PC-3 (cell line): ENCODE measurements at regions not wholly inside any gene's neighbourhood (a gene's known extent, or its start where the extent isn't known, plus 50 kb on each side); places are given as distances from the start of the nearest gene placed in this dataset.

Source experiments
- ATAC-seq: fragments of 200-7000 bp; cut with Tn5 transposase; 2 replicates; pipeline ENCODE4 v1.9.1; 2020; ENCODE audit warnings: mild to moderate bottlenecking, moderate library complexity
- BruUV-seq: library from RNA; stranded (reverse); fragments of 400-500 nt; replicated peaks from 2 replicates; lab custom pipeline; 2021; lab: Mats Ljungman, UMichigan
- CTCF ChIA-PET: fragments of 300-600 bp; sonication (Branson Sonifier 250); formaldehyde crosslinking; loops from one replicate; lab custom pipeline; 2022; ENCODE audit warnings: antibody characterized with exemption; lab: Charles Lee
- POLR2A ChIA-PET: fragments of 300-600 bp; sonication (Branson Sonifier 250); formaldehyde crosslinking; loops from one replicate; lab custom pipeline; 2022; ENCODE audit warnings: antibody characterized with exemption; ENCODE audit not compliant: unreplicated experiment; lab: Charles Lee
- DNase-seq: peaks from one replicate; pipeline ENCODE4 v3.0.0-alpha.2; 2015
- H2AFZ ChIP-seq: fragments of 300-600 bp; sonication (generic); 2 replicates; pipeline ENCODE4 v1.6.0; 2016; ENCODE audit warnings: antibody characterized with exemption, low read length
- H3F3A ChIP-seq: fragments of 300-600 bp; sonication (generic); one replicate; pipeline ENCODE4 v1.6.0; 2017; ENCODE audit warnings: antibody characterized with exemption, low read length, control low read depth, mild to moderate bottlenecking; ENCODE audit not compliant: unreplicated experiment
- H3K27ac ChIP-seq: fragments of 300-600 bp; sonication (generic); 2 replicates; pipeline ENCODE4 v1.5.1; 2016; ENCODE audit warnings: mild to moderate bottlenecking, low read length
- H3K27me3 ChIP-seq: fragments of 300-600 bp; sonication (generic); 2 replicates; pipeline ENCODE4 v1.6.1; 2016; ENCODE audit warnings: low read length, mixed read lengths
- H3K36me3 ChIP-seq: fragments of 300-600 bp; sonication (generic); 2 replicates; pipeline ENCODE4 v1.6.1; 2016; ENCODE audit warnings: low read depth, mixed run types, low read length, mixed read lengths
- H3K4me1 ChIP-seq: fragments of 300-600 bp; sonication (generic); 2 replicates; pipeline ENCODE4 v1.5.1; 2016; ENCODE audit warnings: low read length; ENCODE audit not compliant: insufficient read depth
- H3K4me2 ChIP-seq: fragments of 300-600 bp; sonication (generic); 2 replicates; pipeline ENCODE4 v1.6.0; 2016; ENCODE audit warnings: low read length
- H3K4me3 ChIP-seq: fragments of 300-600 bp; sonication (generic); 2 replicates; pipeline ENCODE4 v1.5.1; 2016; ENCODE audit warnings: mild to moderate bottlenecking, low read length, mixed read lengths
- H3K79me2 ChIP-seq: fragments of 300-600 bp; sonication (generic); 2 replicates; pipeline ENCODE4 v1.6.1; 2017; ENCODE audit warnings: low read length, mixed read lengths
- H3K9ac ChIP-seq: fragments of 300-600 bp; sonication (generic); 2 replicates; pipeline ENCODE4 v1.6.0; 2016; ENCODE audit warnings: mild to moderate bottlenecking, low read length
- H3K9me2 ChIP-seq: fragments of 300-600 bp; sonication (generic); replicated peaks from 2 replicates; pipeline ENCODE4 v1.6.1; 2016; ENCODE audit warnings: mixed run types, low read length, mixed read lengths
- H3K9me3 ChIP-seq: fragments of 300-600 bp; sonication (generic); 2 replicates; pipeline ENCODE4 v1.6.1; 2016; ENCODE audit warnings: low read length, mixed read lengths
- H4K20me1 ChIP-seq: fragments of 300-600 bp; sonication (generic); 2 replicates; pipeline ENCODE4 v1.6.1; 2016; ENCODE audit warnings: low read length, mixed read lengths
- EZH2 ChIP-seq: fragments of 300-600 bp; sonication (generic); IDR thresholded peaks from one replicate; pipeline ENCODE4 v1.6.1; 2017; ENCODE audit warnings: antibody characterized with exemption, mild to moderate bottlenecking, low read length; ENCODE audit not compliant: unreplicated experiment
- EZH2phosphoT487 ChIP-seq: fragments of 300-600 bp; sonication (generic); IDR thresholded peaks from 2 replicates; pipeline ENCODE4 v1.6.1; 2018; ENCODE audit warnings: mild to moderate bottlenecking, antibody characterized with exemption, low read length, borderline replicate concordance
- intact Hi-C: fragments of 100-400 bp; cut with micrococcal nuclease; formaldehyde crosslinking; loops from 2 replicates; pipeline ENCODE4 v1.9.0; 2023
- TF ChIP-seq, protein P1 (sequence below): fragments of 300-600 bp; sonication (generic); conservative IDR thresholded peaks from 2 replicates; pipeline ENCODE4 v1.5.1; 2017; ENCODE audit warnings: antibody characterized with exemption, low read depth, mild to moderate bottlenecking, low read length

DNA sequence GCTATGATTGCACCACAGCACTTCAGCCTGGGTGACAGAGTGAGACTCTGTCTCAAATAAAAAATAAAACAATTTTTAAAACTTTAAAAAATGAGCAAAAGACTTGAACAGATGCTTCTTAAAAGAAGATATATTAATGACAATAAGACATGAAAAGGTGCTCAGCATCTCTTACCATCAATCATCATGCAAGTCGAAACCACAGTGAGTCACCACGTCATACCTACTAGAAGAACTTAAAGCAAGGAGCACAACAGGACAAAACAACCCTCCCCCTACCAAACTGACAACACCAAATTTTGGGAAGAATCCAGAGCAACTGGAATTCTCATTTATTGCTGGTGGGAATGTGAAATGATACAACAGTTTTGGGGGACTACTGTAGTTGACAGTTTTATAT, 251.6 kb downstream of the BCL2 start:
- no peak overlapping the region for H3K4me3 ChIP-seq
- intact Hi-C loops = no loop called here
- no peaks in the 10 kb centered on the region for H3K36me3 ChIP-seq
- no TSS peak for BruUV-seq
- no peaks in the 10 kb centered on the region for H3K9me2 ChIP-seq
- no peak; the same call in 1 of the 2 replicates for ATAC-seq
- ChIA-PET CTCF (no interaction called here), POLR2A (no interaction called here)
- no peak overlapping the region for H3K4me2 ChIP-seq
- DNase-seq = peak; percentile 54
- no peaks in the 10 kb centered on the region for H3K79me2 ChIP-seq
- H2AFZ ChIP-seq = no peak overlapping the region
- H3K27me3 ChIP-seq = no peaks in the 10 kb centered on the region
- H3K27ac ChIP-seq = no peak overlapping the region
- H3K9ac ChIP-seq = no peak overlapping the region
- H3K4me1 ChIP-seq = peaks cover 8% of the 10 kb centered on the region
- TF ChIP-seq EZH2 = no peak
- TF ChIP-seq, protein P1, sequence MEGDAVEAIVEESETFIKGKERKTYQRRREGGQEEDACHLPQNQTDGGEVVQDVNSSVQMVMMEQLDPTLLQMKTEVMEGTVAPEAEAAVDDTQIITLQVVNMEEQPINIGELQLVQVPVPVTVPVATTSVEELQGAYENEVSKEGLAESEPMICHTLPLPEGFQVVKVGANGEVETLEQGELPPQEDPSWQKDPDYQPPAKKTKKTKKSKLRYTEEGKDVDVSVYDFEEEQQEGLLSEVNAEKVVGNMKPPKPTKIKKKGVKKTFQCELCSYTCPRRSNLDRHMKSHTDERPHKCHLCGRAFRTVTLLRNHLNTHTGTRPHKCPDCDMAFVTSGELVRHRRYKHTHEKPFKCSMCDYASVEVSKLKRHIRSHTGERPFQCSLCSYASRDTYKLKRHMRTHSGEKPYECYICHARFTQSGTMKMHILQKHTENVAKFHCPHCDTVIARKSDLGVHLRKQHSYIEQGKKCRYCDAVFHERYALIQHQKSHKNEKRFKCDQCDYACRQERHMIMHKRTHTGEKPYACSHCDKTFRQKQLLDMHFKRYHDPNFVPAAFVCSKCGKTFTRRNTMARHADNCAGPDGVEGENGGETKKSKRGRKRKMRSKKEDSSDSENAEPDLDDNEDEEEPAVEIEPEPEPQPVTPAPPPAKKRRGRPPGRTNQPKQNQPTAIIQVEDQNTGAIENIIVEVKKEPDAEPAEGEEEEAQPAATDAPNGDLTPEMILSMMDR = no peak
- TF ChIP-seq EZH2phosphoT487 = no peak
- H4K20me1 ChIP-seq = no peaks in the 10 kb centered on the region
- no peaks in the 10 kb centered on the region for H3F3A ChIP-seq
- no peaks in the 10 kb centered on the region for H3K9me3 ChIP-seq

GRCh38 chr18:63065172-63065571, 254.4 kb downstream of the BCL2 start:
- DNase-seq (no peak), ATAC-seq (no peak)
- no peaks in the 10 kb centered on the region for H3K27me3 ChIP-seq
- intact Hi-C loops = no loop called here
- H3K4me2 ChIP-seq = no peak overlapping the region
- TF ChIP-seq EZH2 = no peak
- TF ChIP-seq EZH2phosphoT487 = no peak
- TF ChIP-seq, protein P1 = no peak
- no peak overlapping the region for H3K4me3 ChIP-seq
- no peak overlapping the region for H3K27ac ChIP-seq
- H4K20me1 ChIP-seq = no peaks in the 10 kb centered on the region
- H3K36me3 ChIP-seq = no peaks in the 10 kb centered on the region
- CTCF ChIA-PET = no interaction called here
- peak overlapping the region; percentile 38; the same call in 1 of the 2 replicates for H2AFZ ChIP-seq
- no peaks in the 10 kb centered on the region for H3K9me3 ChIP-seq
- H3K4me1 ChIP-seq = no peaks in the 10 kb centered on the region
- H3F3A ChIP-seq = no peaks in the 10 kb centered on the region
- H3K79me2 ChIP-seq = no peaks in the 10 kb centered on the region
- H3K9me2 ChIP-seq = no peaks in the 10 kb centered on the region
- POLR2A ChIA-PET = no interaction called here
- no peak overlapping the region for H3K9ac ChIP-seq
- BruUV-seq = no TSS peak

DNA sequence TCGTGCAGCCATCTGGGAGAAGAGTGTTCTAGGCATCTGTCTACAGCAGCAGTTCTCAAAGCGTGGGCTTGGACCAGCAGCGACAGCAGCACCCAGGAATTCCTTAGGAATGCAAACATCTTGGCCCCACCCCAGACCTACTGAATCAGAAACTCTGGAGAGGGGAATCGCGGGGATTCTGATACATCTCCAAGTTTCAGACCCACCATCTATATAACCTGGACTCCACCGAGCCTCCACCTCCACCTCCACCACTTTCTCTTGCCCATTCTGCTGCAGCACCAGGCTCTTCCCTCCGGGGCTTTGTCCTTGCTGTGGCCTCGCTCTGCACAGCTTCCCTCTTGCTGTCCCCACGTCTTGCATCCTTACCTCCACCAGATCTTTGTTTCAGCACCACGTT, 256.4 kb downstream of the BCL2 start:
- H3K9ac ChIP-seq = no peak overlapping the region
- peak; percentile 39 for DNase-seq
- no peaks in the 10 kb centered on the region for H3K36me3 ChIP-seq
- H3K27me3 ChIP-seq = no peaks in the 10 kb centered on the region
- H4K20me1 ChIP-seq = no peaks in the 10 kb centered on the region
- no peaks in the 10 kb centered on the region for H3K9me3 ChIP-seq
- CTCF ChIA-PET = no interaction called here
- H3F3A ChIP-seq = no peaks in the 10 kb centered on the region
- no peaks in the 10 kb centered on the region for H3K9me2 ChIP-seq
- no peaks in the 10 kb centered on the region for H3K4me1 ChIP-seq
- H3K4me2 ChIP-seq = no peak overlapping the region
- intact Hi-C loops = no loop called here
- TF ChIP-seq EZH2phosphoT487 = no peak
- no peak overlapping the region for H3K4me3 ChIP-seq
- H2AFZ ChIP-seq = no peak overlapping the region
- no peaks in the 10 kb centered on the region for H3K79me2 ChIP-seq
- no peak for ATAC-seq
- POLR2A ChIA-PET = no interaction called here
- H3K27ac ChIP-seq = no peak overlapping the region
- BruUV-seq = no TSS peak
